Sigmoid colon (tissue), 6 donors: ENCODE measurements at regions not wholly inside any gene's neighbourhood (a gene's known extent, or its start where the extent isn't known, plus 50 kb on each side); places are given as distances from the start of the nearest gene placed in this dataset.

Experiments
- DNase-seq: peaks from one replicate; pipeline ENCODE4 v3.0.0-alpha.2; 2019
- H3K27ac ChIP-seq, 4 donors: fragments of 200-600 bp; sonication (generic); one replicate each; pipeline ENCODE4 v1.5.1; 2016 to 2019; ENCODE audit warnings: mild to moderate bottlenecking in 1 of 4
- H3K27me3 ChIP-seq, 3 donors: fragments of 200-600 bp; sonication (generic); one replicate each; pipeline ENCODE4 v1.5.1; 2019; ENCODE audit warnings: mild to moderate bottlenecking in 1 of 3
- H3K36me3 ChIP-seq, 4 donors: fragments of 200-600 bp; sonication (generic); one replicate each; pipeline ENCODE4 v1.5.1; 2016 to 2019
- H3K4me1 ChIP-seq, 4 donors: fragments of 200-600 bp; sonication (generic); one replicate each; pipeline ENCODE4 v1.5.1; 2017 to 2019
- H3K4me3 ChIP-seq, 4 donors: fragments of 200-600 bp; sonication (generic); one replicate each; pipeline ENCODE4 v1.5.1; 2017 to 2019; ENCODE audit warnings: mild to moderate bottlenecking in 2 of 4, moderate library complexity in 1 of 4
- H3K9me3 ChIP-seq, 4 donors: fragments of 200-600 bp in 3 of 4; sonication (generic) in 3 of 4; one replicate each; pipeline versions ENCODE4 v1.5.1 to v1.6.1; 2013 to 2019
- EP300 ChIP-seq, 4 donors: sonication (generic); formaldehyde crosslinking; IDR thresholded peaks; one replicate each; pipeline ENCODE4 v1.6.1; 2017; ENCODE audit warnings: antibody characterized with exemption in 4 of 4
- POLR2A ChIP-seq, 2 donors: fragments of 450-650 bp; IDR thresholded peaks; one replicate each; pipeline ENCODE4 v1.6.1; 2016; ENCODE audit warnings: antibody characterized with exemption in 2 of 2, mild to moderate bottlenecking in 2 of 2, moderate library complexity in 2 of 2
- POLR2AphosphoS5 ChIP-seq, 4 donors: sonication (generic); formaldehyde crosslinking; IDR thresholded peaks; one replicate each; pipeline ENCODE4 v1.6.1; 2017; ENCODE audit warnings: antibody characterized with exemption in 4 of 4
- WGBS, 2 donors: extraction: QIAGEN DNeasy Blood & Tissue Kit; methylation state at CpG; one replicate each; pipeline ENCODE4 v1.1.7; 2013; 5-methylcytosine and 5-hydroxymethylcytosine counted together
- intact Hi-C: fragments of 100-400 bp; cut with DNase I; formaldehyde crosslinking; loops from one replicate; pipeline ENCODE4 v1.15.1; 2023
- TF ChIP-seq, protein P1 (sequence below), 4 experiments: fragments of 450-650 bp in 3 of 4; fragments of 200-600 bp in 1 of 4; IDR thresholded peaks; one replicate each; pipeline ENCODE4 v1.5.1; 2016 to 2019; ENCODE audit warnings: antibody characterized with exemption in 4 of 4, mild to moderate bottlenecking in 3 of 4, moderate library complexity in 2 of 4
- donor health status: healthy with polysubstance abuse.
- donor health status: healthy.

DNA sequence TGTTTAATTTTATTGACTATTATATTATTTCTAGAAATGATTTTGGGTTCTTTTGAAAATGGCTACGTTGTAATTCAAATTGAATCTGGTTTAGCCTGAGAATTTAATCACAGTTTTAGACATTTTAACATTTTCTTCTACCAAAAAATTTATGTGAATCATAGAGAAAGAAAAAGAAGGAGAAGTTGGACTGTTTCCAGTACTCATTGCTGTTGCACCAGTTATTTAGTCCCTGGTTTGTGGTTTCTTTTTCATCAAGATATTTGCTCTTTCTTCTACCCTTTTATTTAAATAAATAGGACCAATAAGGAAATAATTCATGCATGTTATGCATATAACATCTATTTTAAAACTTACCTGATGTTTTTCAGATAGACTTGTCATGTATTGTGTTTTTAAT is 1337.1 kb downstream of the ROBO1 start:
- intact Hi-C loops = no loop called here
- H3K36me3 ChIP-seq = no peaks in the 10 kb centered on the region
- H3K9me3 ChIP-seq = no peaks in the 10 kb centered on the region
- H3K4me3 ChIP-seq = no peak overlapping the region
- 60 to 78% methylated on average over 1 of the region's 1 CpG for WGBS, 2 donors
- H3K4me1 ChIP-seq = no peaks in the 10 kb centered on the region
- no peak for DNase-seq
- H3K27me3 ChIP-seq = no peaks in the 10 kb centered on the region
- no peak overlapping the region for H3K27ac ChIP-seq
- TF ChIP-seq EP300 (IDR thresholded peaks at IDR 0.05) = no peak
- TF ChIP-seq POLR2AphosphoS5 (IDR thresholded peaks at IDR 0.05) = no peak
- TF ChIP-seq, protein P1, sequence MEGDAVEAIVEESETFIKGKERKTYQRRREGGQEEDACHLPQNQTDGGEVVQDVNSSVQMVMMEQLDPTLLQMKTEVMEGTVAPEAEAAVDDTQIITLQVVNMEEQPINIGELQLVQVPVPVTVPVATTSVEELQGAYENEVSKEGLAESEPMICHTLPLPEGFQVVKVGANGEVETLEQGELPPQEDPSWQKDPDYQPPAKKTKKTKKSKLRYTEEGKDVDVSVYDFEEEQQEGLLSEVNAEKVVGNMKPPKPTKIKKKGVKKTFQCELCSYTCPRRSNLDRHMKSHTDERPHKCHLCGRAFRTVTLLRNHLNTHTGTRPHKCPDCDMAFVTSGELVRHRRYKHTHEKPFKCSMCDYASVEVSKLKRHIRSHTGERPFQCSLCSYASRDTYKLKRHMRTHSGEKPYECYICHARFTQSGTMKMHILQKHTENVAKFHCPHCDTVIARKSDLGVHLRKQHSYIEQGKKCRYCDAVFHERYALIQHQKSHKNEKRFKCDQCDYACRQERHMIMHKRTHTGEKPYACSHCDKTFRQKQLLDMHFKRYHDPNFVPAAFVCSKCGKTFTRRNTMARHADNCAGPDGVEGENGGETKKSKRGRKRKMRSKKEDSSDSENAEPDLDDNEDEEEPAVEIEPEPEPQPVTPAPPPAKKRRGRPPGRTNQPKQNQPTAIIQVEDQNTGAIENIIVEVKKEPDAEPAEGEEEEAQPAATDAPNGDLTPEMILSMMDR (IDR thresholded peaks at IDR 0.05) = no peak
- no peak for TF ChIP-seq POLR2A (IDR thresholded peaks at IDR 0.05)

DNA sequence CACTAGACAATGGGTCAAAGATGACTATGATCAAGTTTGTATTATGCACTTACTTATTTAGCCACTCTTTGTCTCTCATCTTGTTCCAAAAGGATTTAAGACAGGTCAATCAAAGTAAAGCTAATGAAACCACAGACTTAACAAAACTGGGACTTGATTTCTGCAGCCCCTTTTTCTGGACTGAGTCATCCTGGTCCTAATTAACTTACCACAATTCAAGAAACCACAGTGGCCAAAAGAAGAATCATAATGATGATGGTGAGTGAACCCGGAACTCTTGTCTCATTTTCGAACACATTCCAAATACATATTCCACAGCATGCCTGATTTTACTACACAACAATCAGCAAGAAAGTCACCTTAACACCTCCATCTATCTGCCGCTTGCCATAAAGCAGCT is 1333.0 kb downstream of the ROBO1 start:
- 90 to 93% methylated on average over 3 of the region's 3 CpGs for WGBS, 2 donors
- TF ChIP-seq EP300 (IDR thresholded peaks at IDR 0.05) (no peak), POLR2AphosphoS5 (IDR thresholded peaks at IDR 0.05) (no peak), POLR2A (IDR thresholded peaks at IDR 0.05) (no peak)
- TF ChIP-seq, protein P1 (IDR thresholded peaks at IDR 0.05) = no peak
- Histone ChIP-seq H3K4me1 (no peaks in the 10 kb centered on the region), H3K27ac (no peak overlapping the region), H3K36me3 (no peaks in the 10 kb centered on the region), H3K4me3 (no peak overlapping the region), H3K9me3 (no peaks in the 10 kb centered on the region), H3K27me3 (no peaks in the 10 kb centered on the region)
- intact Hi-C loops = no loop called here
- no peak for DNase-seq

DNA sequence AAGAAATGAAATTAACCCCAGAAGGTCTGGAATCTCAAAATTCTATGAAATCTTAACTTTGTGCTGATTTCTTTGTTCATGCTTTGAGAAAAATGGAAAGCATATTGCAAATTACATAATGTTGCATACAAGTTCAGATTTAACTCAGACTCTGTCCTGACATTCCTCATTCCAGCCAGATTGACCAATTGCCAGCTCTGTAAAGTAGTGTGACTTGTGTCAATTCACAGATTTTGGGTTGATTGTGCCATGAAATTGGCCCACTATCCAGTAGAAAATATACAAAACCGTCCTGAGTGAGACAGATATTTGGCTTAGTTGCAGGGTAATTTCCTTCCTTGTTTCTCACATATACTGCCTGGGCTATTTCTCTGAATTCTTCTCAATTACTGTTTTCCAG is 1312.6 kb downstream of the ROBO1 start:
- no peak for DNase-seq
- Histone ChIP-seq H3K9me3 (no peaks in the 10 kb centered on the region), H3K27me3 (no peaks in the 10 kb centered on the region), H3K27ac (no peak overlapping the region), H3K4me1 (no peaks in the 10 kb centered on the region), H3K36me3 (no peaks in the 10 kb centered on the region), H3K4me3 (no peak overlapping the region)
- intact Hi-C loops = no loop called here
- WGBS, 2 donors = 46 to 57% methylated on average over 1 of the region's 1 CpG
- TF ChIP-seq POLR2A (IDR thresholded peaks at IDR 0.05) (no peak), POLR2AphosphoS5 (IDR thresholded peaks at IDR 0.05) (no peak)

DNA sequence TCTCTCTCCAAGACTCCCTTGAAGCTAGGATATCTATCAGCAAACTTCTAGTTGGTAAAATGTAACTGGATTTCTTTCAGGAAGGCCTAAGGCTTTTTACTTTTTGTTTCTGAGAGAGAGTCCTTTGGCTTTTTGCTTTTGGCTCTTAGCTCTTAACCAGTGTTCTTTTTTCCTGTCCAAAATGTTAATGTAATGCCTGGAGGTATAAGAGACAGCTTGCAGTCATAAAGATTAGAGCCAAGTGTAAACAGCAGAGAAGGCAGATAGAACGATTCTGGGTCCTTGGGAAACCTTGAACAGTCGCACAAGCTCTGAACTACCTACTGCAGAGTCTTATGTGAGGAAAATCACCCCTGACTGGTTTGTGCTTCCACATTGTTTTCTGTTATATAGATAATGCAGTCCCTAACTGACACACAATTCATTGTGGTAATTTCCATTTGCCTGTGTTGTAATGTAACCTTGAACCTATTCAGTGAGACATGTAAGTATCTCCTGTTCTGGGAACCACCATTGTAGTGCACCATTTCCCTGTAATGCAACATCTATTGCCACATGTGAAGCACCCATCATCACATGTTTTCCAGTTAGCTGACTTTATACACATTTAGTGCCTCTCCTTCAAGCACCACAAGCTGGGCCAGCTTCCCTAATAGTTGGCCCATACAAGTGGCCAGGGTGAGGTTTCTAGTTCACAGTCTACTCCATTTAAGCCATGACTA is 1311.9 kb downstream of the ROBO1 start:
- 57 to 75% methylated on average over 2 of the region's 2 CpGs for WGBS, 2 donors
- TF ChIP-seq POLR2AphosphoS5 (IDR thresholded peaks at IDR 0.05) = no peak
- TF ChIP-seq, protein P1 (IDR thresholded peaks at IDR 0.05) = no peak
- no peak for TF ChIP-seq POLR2A (IDR thresholded peaks at IDR 0.05)
- TF ChIP-seq EP300 (IDR thresholded peaks at IDR 0.05) = no peak
- H3K27ac ChIP-seq = no peak overlapping the region
- no peak for DNase-seq
- H3K4me1 ChIP-seq = no peaks in the 10 kb centered on the region
- no peaks in the 10 kb centered on the region for H3K36me3 ChIP-seq
- intact Hi-C loops = no loop called here
- no peaks in the 10 kb centered on the region for H3K9me3 ChIP-seq
- no peaks in the 10 kb centered on the region for H3K27me3 ChIP-seq
- no peak overlapping the region for H3K4me3 ChIP-seq

- DNase-seq = no peak
- TF ChIP-seq, protein P1 (IDR thresholded peaks at IDR 0.05) = no peak
- TF ChIP-seq EP300 (IDR thresholded peaks at IDR 0.05) (no peak), POLR2AphosphoS5 (IDR thresholded peaks at IDR 0.05) (no peak), POLR2A (IDR thresholded peaks at IDR 0.05) (no peak)
- no peaks in the 10 kb centered on the region for H3K4me1 ChIP-seq
- H3K9me3 ChIP-seq = peaks cover 0 to 2% (median 0%) of the 10 kb centered on the region in 4 donors
- H3K36me3 ChIP-seq = no peaks in the 10 kb centered on the region
- no peaks in the 10 kb centered on the region for H3K27me3 ChIP-seq
- 88 to 90% methylated on average over 2 of the region's 2 CpGs for WGBS, 2 donors
- intact Hi-C loops = no loop called here
- H3K27ac ChIP-seq = no peak overlapping the region
- no peak overlapping the region for H3K4me3 ChIP-seq
These were observed 1308.0 kb downstream of the ROBO1 start for GRCh38 chr3:78459796-78460195.
